ENCODE measurements at regions not wholly inside any gene's neighbourhood (a gene's known extent, or its start where the extent isn't known, plus 50 kb on each side); places are given as distances from the start of the nearest gene placed in this dataset.
A peak's percentile ranks its signal among the peaks of the same experiment; 100 is the strongest.
"Not testable (repeated sequence)": the region's sequence is repeated elsewhere in the genome, so short reads cannot be mapped to it uniquely, and the experiment has no call there.

- 92 to 96% methylated on average over 13 of the region's 13 CpGs for WGBS, 2 donors
- H3K4me1 ChIP-seq (ENCODE audit: control insufficient read depth in 1 of 2, insufficient read depth in 2 of 2, low read length in 2 of 2) = no peaks in the 10 kb centered on the region
- ATAC-seq (ENCODE audit: low FRiP score) = no peak
- H3K4me3 ChIP-seq (ENCODE audit: low read length in 2 of 2) = no peak overlapping the region
- no peaks in the 10 kb centered on the region for H3K9me3 ChIP-seq (ENCODE audit: control insufficient read depth, low read length)
- DNase-seq = no peak
- H3K36me3 ChIP-seq (ENCODE audit: control insufficient read depth in 1 of 2, insufficient read depth in 2 of 2, low read length in 1 of 2) = no peaks in the 10 kb centered on the region
- no peaks in the 10 kb centered on the region for H3K27me3 ChIP-seq (ENCODE audit: control insufficient read depth in 1 of 2, insufficient read depth in 2 of 2, low read length in 1 of 2)
- no peak overlapping the region for H3K27ac ChIP-seq (ENCODE audit: low read depth in 1 of 2, low read length in 2 of 2)
- intact Hi-C loops (cut with DNase I) = no loop called here
Measured at GRCh38 chr11:69869311-69869939, 50.2 kb upstream of the FGF3 start.

GRCh38 chr11:69870766-69871165 lies 51.5 kb upstream of the FGF3 start:
- no peak overlapping the region for H3K27ac ChIP-seq (ENCODE audit: low read depth in 1 of 2, low read length in 2 of 2)
- WGBS, 2 donors = 74 to 78% methylated on average over 3 of the region's 3 CpGs
- H3K27me3 ChIP-seq (ENCODE audit: control insufficient read depth in 1 of 2, insufficient read depth in 2 of 2, low read length in 1 of 2) = no peaks in the 10 kb centered on the region
- no peak for DNase-seq
- no peaks in the 10 kb centered on the region for H3K4me1 ChIP-seq (ENCODE audit: control insufficient read depth in 1 of 2, insufficient read depth in 2 of 2, low read length in 2 of 2)
- ATAC-seq (ENCODE audit: low FRiP score) = no peak
- intact Hi-C loops (cut with DNase I) = no loop called here
- H3K4me3 ChIP-seq (ENCODE audit: low read length in 2 of 2) = no peak overlapping the region
- H3K36me3 ChIP-seq (ENCODE audit: control insufficient read depth in 1 of 2, insufficient read depth in 2 of 2, low read length in 1 of 2) = no peaks in the 10 kb centered on the region
- H3K9me3 ChIP-seq (ENCODE audit: control insufficient read depth, low read length) = no peaks in the 10 kb centered on the region

GRCh38 chr11:69873166-69874077 lies 54.2 kb upstream of the FGF3 start:
- 93 to 95% methylated on average over 15 of the region's 15 CpGs for WGBS, 2 donors
- no peak for DNase-seq

GRCh38 chr11:69874178-69874983 lies 55.2 kb upstream of the FGF3 start:
- WGBS, 2 donors = 70 to 71% methylated on average over 22 of the region's 22 CpGs
- no peaks in the 10 kb centered on the region for H3K4me1 ChIP-seq (ENCODE audit: control insufficient read depth in 1 of 2, insufficient read depth in 2 of 2, low read length in 2 of 2)
- intact Hi-C loops (cut with DNase I) = no loop called here
- no peaks in the 10 kb centered on the region for H3K9me3 ChIP-seq (ENCODE audit: control insufficient read depth, low read length)
- H3K36me3 ChIP-seq (ENCODE audit: control insufficient read depth in 1 of 2, insufficient read depth in 2 of 2, low read length in 1 of 2) = no peaks in the 10 kb centered on the region
- DNase-seq (no peak), ATAC-seq (ENCODE audit: low FRiP score) (no peak)
- no peak overlapping the region for H3K4me3 ChIP-seq (ENCODE audit: low read length in 2 of 2)
- no peaks in the 10 kb centered on the region for H3K27me3 ChIP-seq (ENCODE audit: control insufficient read depth in 1 of 2, insufficient read depth in 2 of 2, low read length in 1 of 2)
- no peak overlapping the region for H3K27ac ChIP-seq (ENCODE audit: low read depth in 1 of 2, low read length in 2 of 2)

More at GRCh38 chr11:69873166-69874077, 54.2 kb upstream of the FGF3 start:
- intact Hi-C loops (cut with DNase I) = no loop called here
- no peaks in the 10 kb centered on the region for H3K27me3 ChIP-seq (ENCODE audit: control insufficient read depth in 1 of 2, insufficient read depth in 2 of 2, low read length in 1 of 2)
- H3K36me3 ChIP-seq (ENCODE audit: control insufficient read depth in 1 of 2, insufficient read depth in 2 of 2, low read length in 1 of 2) = no peaks in the 10 kb centered on the region
- ATAC-seq (ENCODE audit: low FRiP score) = no peak
- no peaks in the 10 kb centered on the region for H3K4me1 ChIP-seq (ENCODE audit: control insufficient read depth in 1 of 2, insufficient read depth in 2 of 2, low read length in 2 of 2)
- no peaks in the 10 kb centered on the region for H3K9me3 ChIP-seq (ENCODE audit: control insufficient read depth, low read length)
- H3K27ac ChIP-seq (ENCODE audit: low read depth in 1 of 2, low read length in 2 of 2) = no peak overlapping the region
- no peak overlapping the region for H3K4me3 ChIP-seq (ENCODE audit: low read length in 2 of 2)

- H3K27ac ChIP-seq (ENCODE audit: low read depth in 1 of 2, low read length in 2 of 2) = no peak overlapping the region
- no peak for ATAC-seq (ENCODE audit: low FRiP score)
- no peak for DNase-seq
- H3K9me3 ChIP-seq (ENCODE audit: control insufficient read depth, low read length) = no peaks in the 10 kb centered on the region
- 16 to 19% methylated on average over 21 of the region's 21 CpGs for WGBS, 2 donors
- no peaks in the 10 kb centered on the region for H3K36me3 ChIP-seq (ENCODE audit: control insufficient read depth in 1 of 2, insufficient read depth in 2 of 2, low read length in 1 of 2)
- H3K27me3 ChIP-seq (ENCODE audit: control insufficient read depth in 1 of 2, insufficient read depth in 2 of 2, low read length in 1 of 2) = no peaks in the 10 kb centered on the region
- no peak overlapping the region for H3K4me3 ChIP-seq (ENCODE audit: low read length in 2 of 2)
- no peaks in the 10 kb centered on the region for H3K4me1 ChIP-seq (ENCODE audit: control insufficient read depth in 1 of 2, insufficient read depth in 2 of 2, low read length in 2 of 2)
- intact Hi-C loops (cut with DNase I) = no loop called here
Measured at GRCh38 chr11:69874984-69875624, 55.9 kb upstream of the FGF3 start.

GRCh38 chr11:69876013-69876412 lies 56.8 kb upstream of the FGF3 start:
- Histone ChIP-seq H3K9me3 (ENCODE audit: control insufficient read depth, low read length) (no peaks in the 10 kb centered on the region), H3K4me1 (ENCODE audit: control insufficient read depth in 1 of 2, insufficient read depth in 2 of 2, low read length in 2 of 2) (no peaks in the 10 kb centered on the region), H3K27me3 (ENCODE audit: control insufficient read depth in 1 of 2, insufficient read depth in 2 of 2, low read length in 1 of 2) (no peaks in the 10 kb centered on the region), H3K4me3 (ENCODE audit: low read length in 2 of 2) (no peak overlapping the region), H3K27ac (ENCODE audit: low read depth in 1 of 2, low read length in 2 of 2) (no peak overlapping the region), H3K36me3 (ENCODE audit: control insufficient read depth in 1 of 2, insufficient read depth in 2 of 2, low read length in 1 of 2) (no peaks in the 10 kb centered on the region)
- 91 to 93% methylated on average over 10 of the region's 10 CpGs for WGBS, 2 donors
- intact Hi-C loops (cut with DNase I) = no loop called here
- ATAC-seq (ENCODE audit: low FRiP score) (no peak), DNase-seq (peak in 1 of 2 donors; percentile 59)

GRCh38 chr11:69877235-69877634 lies 58.0 kb upstream of the FGF3 start:
- WGBS, 2 donors = 95 to 98% methylated on average over 8 of the region's 8 CpGs
- no peak overlapping the region for H3K4me3 ChIP-seq (ENCODE audit: low read length in 2 of 2)
- H3K27me3 ChIP-seq (ENCODE audit: control insufficient read depth in 1 of 2, insufficient read depth in 2 of 2, low read length in 1 of 2) = no peaks in the 10 kb centered on the region
- H3K9me3 ChIP-seq (ENCODE audit: control insufficient read depth, low read length) = no peaks in the 10 kb centered on the region
- intact Hi-C loops (cut with DNase I) = no loop called here
- DNase-seq (no peak), ATAC-seq (ENCODE audit: low FRiP score) (no peak)
- no peaks in the 10 kb centered on the region for H3K36me3 ChIP-seq (ENCODE audit: control insufficient read depth in 1 of 2, insufficient read depth in 2 of 2, low read length in 1 of 2)
- H3K4me1 ChIP-seq (ENCODE audit: control insufficient read depth in 1 of 2, insufficient read depth in 2 of 2, low read length in 2 of 2) = no peaks in the 10 kb centered on the region
- no peak overlapping the region for H3K27ac ChIP-seq (ENCODE audit: low read depth in 1 of 2, low read length in 2 of 2)

- intact Hi-C loops (cut with DNase I); H3K4me3 ChIP-seq (ENCODE audit: low read length in 2 of 2); H3K27me3 ChIP-seq (ENCODE audit: control insufficient read depth in 1 of 2, insufficient read depth in 2 of 2, low read length in 1 of 2); H3K36me3 ChIP-seq (ENCODE audit: control insufficient read depth in 1 of 2, insufficient read depth in 2 of 2, low read length in 1 of 2); H3K27ac ChIP-seq (ENCODE audit: low read depth in 1 of 2, low read length in 2 of 2); ATAC-seq (ENCODE audit: low FRiP score); H3K4me1 ChIP-seq (ENCODE audit: control insufficient read depth in 1 of 2, insufficient read depth in 2 of 2, low read length in 2 of 2); H3K9me3 ChIP-seq (ENCODE audit: control insufficient read depth, low read length); DNase-seq: not testable (repeated sequence)
- 93 to 97% methylated on average over 7 of the region's 7 CpGs for WGBS, 2 donors
Measured at GRCh38 chr11:69877704-69878103, 58.5 kb upstream of the FGF3 start.

All from aorta (tissue), 5 donors.